PFSK-1 (cell line): ENCODE measurements at regions not wholly inside any gene's neighbourhood (a gene's known extent, or its start where the extent isn't known, plus 50 kb on each side); places are given as distances from the start of the nearest gene placed in this dataset.

Source experiments
- POLR2AphosphoS5 ChIP-seq: IDR thresholded peaks from 2 replicates; pipeline ENCODE4 v1.6.1; 2012; ENCODE audit warnings: low read depth, mild to moderate bottlenecking, control low read depth, low read length, moderate library complexity
- TAF1 ChIP-seq: IDR thresholded peaks from 2 replicates; pipeline ENCODE4 v1.6.1; 2012; ENCODE audit warnings: low read length, control low read depth, borderline replicate concordance; ENCODE audit not compliant: insufficient read depth
- TF ChIP-seq, protein P1 (sequence below), 2 experiments: IDR thresholded peaks; 2 replicates each; pipeline versions ENCODE4 v1.6.1 to v1.8.0; 2011 to 2012; ENCODE audit warnings: low read depth in 2 of 2, low read length in 2 of 2, control low read depth in 1 of 2, inconsistent platforms in 1 of 2, mild to moderate bottlenecking in 1 of 2, moderate library complexity in 1 of 2; ENCODE audit not compliant: insufficient read depth in 1 of 2

DNA sequence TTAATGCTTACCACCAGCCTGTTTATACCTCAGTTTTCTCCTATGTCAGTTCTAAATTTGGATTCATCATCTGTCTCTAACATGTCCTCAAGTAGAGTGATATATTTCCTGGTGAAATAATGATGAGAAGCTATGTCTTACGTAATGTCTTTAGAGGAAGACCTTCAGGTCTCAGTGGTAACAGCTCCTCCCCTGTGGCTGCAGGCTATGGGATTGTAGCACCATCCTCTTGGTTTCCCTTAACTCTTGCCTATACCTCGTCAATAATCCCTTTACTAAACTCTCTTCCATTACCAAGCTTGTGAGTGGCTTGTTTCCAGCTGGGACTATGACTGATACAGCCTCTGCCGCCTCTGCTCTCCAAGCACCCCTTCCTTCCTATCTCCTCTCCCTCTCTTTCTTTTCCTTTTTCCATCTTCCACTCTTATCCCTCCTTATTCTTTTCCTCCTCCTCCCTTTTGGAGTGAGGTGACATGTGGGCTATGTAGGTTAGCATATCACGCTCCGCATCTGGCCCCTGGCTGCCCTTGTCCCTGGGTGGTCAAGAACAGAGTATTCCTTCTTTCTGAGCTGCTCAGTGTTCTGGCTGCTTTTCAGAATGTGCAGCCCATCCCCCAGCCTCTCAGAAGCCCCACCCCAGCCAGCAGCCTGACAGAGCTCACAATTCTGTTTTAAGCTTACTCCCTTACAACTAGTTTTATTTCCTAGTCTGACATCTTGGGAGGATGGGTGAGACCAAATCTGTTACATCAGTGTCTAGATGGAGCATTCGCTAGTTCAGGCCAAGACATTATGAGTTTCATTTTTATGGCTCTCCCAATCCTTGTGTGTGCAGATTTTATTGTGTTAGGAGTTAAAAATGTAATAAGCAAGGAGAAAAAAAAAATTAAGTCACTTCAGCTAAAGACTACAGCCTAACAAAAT lies 75.0 kb upstream of the RNU6-1 start:
- TF ChIP-seq TAF1 (no peak), POLR2AphosphoS5 (no peak)
- TF ChIP-seq, protein P1, sequence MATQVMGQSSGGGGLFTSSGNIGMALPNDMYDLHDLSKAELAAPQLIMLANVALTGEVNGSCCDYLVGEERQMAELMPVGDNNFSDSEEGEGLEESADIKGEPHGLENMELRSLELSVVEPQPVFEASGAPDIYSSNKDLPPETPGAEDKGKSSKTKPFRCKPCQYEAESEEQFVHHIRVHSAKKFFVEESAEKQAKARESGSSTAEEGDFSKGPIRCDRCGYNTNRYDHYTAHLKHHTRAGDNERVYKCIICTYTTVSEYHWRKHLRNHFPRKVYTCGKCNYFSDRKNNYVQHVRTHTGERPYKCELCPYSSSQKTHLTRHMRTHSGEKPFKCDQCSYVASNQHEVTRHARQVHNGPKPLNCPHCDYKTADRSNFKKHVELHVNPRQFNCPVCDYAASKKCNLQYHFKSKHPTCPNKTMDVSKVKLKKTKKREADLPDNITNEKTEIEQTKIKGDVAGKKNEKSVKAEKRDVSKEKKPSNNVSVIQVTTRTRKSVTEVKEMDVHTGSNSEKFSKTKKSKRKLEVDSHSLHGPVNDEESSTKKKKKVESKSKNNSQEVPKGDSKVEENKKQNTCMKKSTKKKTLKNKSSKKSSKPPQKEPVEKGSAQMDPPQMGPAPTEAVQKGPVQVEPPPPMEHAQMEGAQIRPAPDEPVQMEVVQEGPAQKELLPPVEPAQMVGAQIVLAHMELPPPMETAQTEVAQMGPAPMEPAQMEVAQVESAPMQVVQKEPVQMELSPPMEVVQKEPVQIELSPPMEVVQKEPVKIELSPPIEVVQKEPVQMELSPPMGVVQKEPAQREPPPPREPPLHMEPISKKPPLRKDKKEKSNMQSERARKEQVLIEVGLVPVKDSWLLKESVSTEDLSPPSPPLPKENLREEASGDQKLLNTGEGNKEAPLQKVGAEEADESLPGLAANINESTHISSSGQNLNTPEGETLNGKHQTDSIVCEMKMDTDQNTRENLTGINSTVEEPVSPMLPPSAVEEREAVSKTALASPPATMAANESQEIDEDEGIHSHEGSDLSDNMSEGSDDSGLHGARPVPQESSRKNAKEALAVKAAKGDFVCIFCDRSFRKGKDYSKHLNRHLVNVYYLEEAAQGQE (IDR thresholded peaks at IDR 0.05; ENCODE audit: insufficient read depth in 1 of 2, low read depth in 2 of 2, low read length in 2 of 2), result no peak
